IMR-90 (cell line): ENCODE measurements at regions not wholly inside any gene's neighbourhood (a gene's known extent, or its start where the extent isn't known, plus 50 kb on each side); places are given as distances from the start of the nearest gene placed in this dataset.

Experiments
- ATAC-seq: fragments of 200-7000 bp; cut with Tn5 transposase; 2 replicates; pipeline ENCODE4 v1.9.1; 2020; ENCODE audit warnings: low read depth, mild to moderate bottlenecking, moderate library complexity
- BruUV-seq: library from RNA; stranded (reverse); fragments of 400-500 nt; replicated peaks from 2 replicates; lab custom pipeline; 2021; lab: Mats Ljungman, UMichigan
- CTCF ChIA-PET: fragments of 300-600 bp; formaldehyde crosslinking; extraction: SDS; loops from one replicate; lab custom pipeline; 2021; ENCODE audit warnings: antibody characterized with exemption; lab: Yijun Ruan, JAX
- POLR2A ChIA-PET: fragments of 300-600 bp; sonication (Branson Sonifier 250); formaldehyde crosslinking; loops from one replicate; lab custom pipeline; 2022; ENCODE audit warnings: antibody characterized with exemption; ENCODE audit not compliant: unreplicated experiment; lab: Charles Lee
- DNase-seq: peaks from one replicate; pipeline ENCODE4 v3.0.0; 2013
- H2AFZ ChIP-seq: replicated peaks from 2 replicates; pipeline ENCODE3; 2013; ENCODE audit warnings: low read length, mild to moderate bottlenecking; ENCODE audit not compliant: poor library complexity
- H2AK5ac ChIP-seq: 2 replicates; pipeline ENCODE4 v1.6.1; 2013; ENCODE audit warnings: low read depth, low read length, inconsistent platforms
- H2AK9ac ChIP-seq: replicated peaks from 2 replicates; pipeline ENCODE3; 2013; ENCODE audit warnings: mild to moderate bottlenecking, low read depth, low read length, moderate library complexity; ENCODE audit not compliant: poor library complexity
- H2BK120ac ChIP-seq: 2 replicates; pipeline ENCODE4 v1.6.1; 2013; ENCODE audit warnings: low read depth, low read length, inconsistent platforms
- H2BK15ac ChIP-seq: 3 replicates; pipeline ENCODE4 v1.6.1; 2013; ENCODE audit warnings: low read depth, low read length, inconsistent platforms
- H2BK20ac ChIP-seq: 2 replicates; pipeline ENCODE4 v1.6.1; 2013; ENCODE audit warnings: low read depth, mild to moderate bottlenecking, inconsistent platforms, low read length, moderate library complexity
- H2BK5ac ChIP-seq: 2 replicates; pipeline ENCODE4 v1.6.1; 2013; ENCODE audit warnings: mild to moderate bottlenecking, low read depth, low read length, inconsistent platforms; ENCODE audit not compliant: poor library complexity, severe bottlenecking
- H3K14ac ChIP-seq: replicated peaks from 2 replicates; pipeline ENCODE4 v1.6.1; 2013; ENCODE audit warnings: low read depth, low read length, inconsistent platforms
- H3K18ac ChIP-seq: 2 replicates; pipeline ENCODE4 v1.6.1; 2013; ENCODE audit warnings: low read depth, low read length, control low read depth
- H3K23ac ChIP-seq: 2 replicates; pipeline ENCODE4 v1.6.1; 2013; ENCODE audit warnings: low read depth, low read length, inconsistent platforms
- H3K27ac ChIP-seq: 2 replicates; pipeline ENCODE4 v1.5.1; 2013; ENCODE audit warnings: mild to moderate bottlenecking, control low read depth, low read length; ENCODE audit not compliant: insufficient read depth
- H3K27me3 ChIP-seq: 2 replicates; pipeline ENCODE4 v1.6.1; 2013; ENCODE audit warnings: low read length; ENCODE audit not compliant: control insufficient read depth, insufficient read depth
- H3K36me3 ChIP-seq: 2 replicates; pipeline ENCODE4 v1.6.1; 2013; ENCODE audit warnings: low read length, mixed read lengths; ENCODE audit not compliant: control insufficient read depth, insufficient read depth
- H3K4ac ChIP-seq: 2 replicates; pipeline ENCODE4 v1.6.1; 2013; ENCODE audit warnings: low read depth, low read length, inconsistent platforms
- H3K4me1 ChIP-seq: 2 replicates; pipeline ENCODE4 v1.6.1; 2013; ENCODE audit warnings: low read length, mixed read lengths; ENCODE audit not compliant: control insufficient read depth, insufficient read depth
- H3K4me2 ChIP-seq: 2 replicates; pipeline ENCODE4 v1.6.1; 2013; ENCODE audit warnings: low read depth, mild to moderate bottlenecking, control low read depth, low read length, moderate library complexity
- H3K4me3 ChIP-seq: 2 replicates; pipeline ENCODE4 v1.5.1; 2013; ENCODE audit warnings: low read depth, mild to moderate bottlenecking, control low read depth, low read length, moderate library complexity; ENCODE audit not compliant: insufficient read depth
- H3K56ac ChIP-seq: 2 replicates; pipeline ENCODE4 v1.6.1; 2013; ENCODE audit warnings: low read length, inconsistent platforms; ENCODE audit not compliant: insufficient read depth; ENCODE audit errors: extremely low read depth
- H3K79me1 ChIP-seq, 2 experiments: 2 replicates each; pipeline ENCODE4 v1.6.1; 2013; ENCODE audit warnings: low read length in 2 of 2, inconsistent platforms in 1 of 2, low read depth in 1 of 2
- H3K9ac ChIP-seq: 2 replicates; pipeline ENCODE4 v1.6.1; 2013; ENCODE audit warnings: low read depth, low read length, control low read depth
- H3K9me1 ChIP-seq: 2 replicates; pipeline ENCODE4 v1.6.1; 2013; ENCODE audit warnings: low read length, inconsistent platforms; ENCODE audit not compliant: insufficient read depth
- H3K9me3 ChIP-seq: 2 replicates; pipeline ENCODE4 v1.6.1; 2013; ENCODE audit warnings: low read length; ENCODE audit not compliant: control insufficient read depth, insufficient read depth
- H4K20me1 ChIP-seq: 2 replicates; pipeline ENCODE4 v1.6.1; 2013; ENCODE audit warnings: low read length, inconsistent platforms; ENCODE audit not compliant: insufficient read depth
- H4K5ac ChIP-seq: 2 replicates; pipeline ENCODE4 v1.6.1; 2013; ENCODE audit warnings: mild to moderate bottlenecking, low read depth, low read length, control low read depth
- H4K8ac ChIP-seq, 2 experiments: 2 replicates each; pipeline ENCODE4 v1.6.1; 2013; ENCODE audit warnings: low read depth in 2 of 2, low read length in 2 of 2, control low read depth in 1 of 2, inconsistent platforms in 1 of 2
- H4K91ac ChIP-seq: 2 replicates; pipeline ENCODE4 v1.6.1; 2013; ENCODE audit warnings: low read depth, low read length, inconsistent platforms; ENCODE audit not compliant: insufficient read depth
- BHLHE40 ChIP-seq: fragments of 150-350 bp; IDR thresholded peaks from 2 replicates; pipeline ENCODE4 v1.6.1; 2016; ENCODE audit warnings: mild to moderate bottlenecking, low read depth, low read length
- CEBPB ChIP-seq: IDR thresholded peaks from 2 replicates; pipeline ENCODE4 v1.6.1; 2012; ENCODE audit warnings: low read depth, low read length, improper control_type of control experiment
- CHD1 ChIP-seq: IDR thresholded peaks from 2 replicates; pipeline ENCODE4 v1.6.1; 2012; ENCODE audit warnings: low read depth, low read length, improper control_type of control experiment
- MAZ ChIP-seq: IDR thresholded peaks from 2 replicates; pipeline ENCODE4 v1.6.1; 2012; ENCODE audit warnings: low read depth, mild to moderate bottlenecking, low read length, improper control_type of control experiment, moderate library complexity, borderline replicate concordance
- NFE2L2 ChIP-seq: fragments of 150-350 bp; IDR thresholded peaks from 2 replicates; pipeline ENCODE4 v1.6.1; 2016; ENCODE audit warnings: low read depth, mild to moderate bottlenecking, low read length
- RAD21 ChIP-seq: IDR thresholded peaks from 2 replicates; pipeline ENCODE4 v1.6.1; 2012; ENCODE audit warnings: low read length, improper control_type of control experiment
- RCOR1 ChIP-seq: IDR thresholded peaks from 2 replicates; pipeline ENCODE4 v1.6.1; 2012; ENCODE audit warnings: mild to moderate bottlenecking, low read length, improper control_type of control experiment; ENCODE audit not compliant: insufficient replicate concordance
- RFX5 ChIP-seq: IDR thresholded peaks from 2 replicates; pipeline ENCODE4 v1.8.0; 2012; ENCODE audit warnings: low read depth, mild to moderate bottlenecking, low read length, moderate library complexity
- SMC3 ChIP-seq: fragments of 150-350 bp; IDR thresholded peaks from 2 replicates; pipeline ENCODE4 v1.6.1; 2016; ENCODE audit warnings: low read depth, mild to moderate bottlenecking, antibody characterized with exemption, low read length, moderate library complexity
- USF2 ChIP-seq: fragments of 150-350 bp; IDR thresholded peaks from 2 replicates; pipeline ENCODE4 v1.6.1; 2017; ENCODE audit warnings: mild to moderate bottlenecking, antibody characterized with exemption, low read length, low read depth
- whole genome bisulfite sequencing, 2 experiments: methylation state at CpG; one replicate each; pipeline versions ENCODE4 v1.1.5 to v1.1.7; 2013; ENCODE audit warnings: missing lambda C conversion rate in 2 of 2; ENCODE audit not compliant: insufficient read length in 1 of 2; ENCODE audit errors: extremely low coverage in 2 of 2; 5-methylcytosine and 5-hydroxymethylcytosine counted together
- dilution Hi-C: fragments of 300-500 bp; cut with HindIII; formaldehyde crosslinking; loops from one replicate; pipeline ENCODE4 v1.14.3; 2018; ENCODE audit warnings: low sequenced_read_pairs; ENCODE audit not compliant: unreplicated experiment
- in situ Hi-C: fragments of 300-500 bp; cut with MboI; formaldehyde crosslinking; loops from 3 replicates; pipeline ENCODE4 v1.14.3; 2019; ENCODE audit warnings: low sequenced_read_pairs, inconsistent platforms, mixed read lengths
- intact Hi-C: fragments of 100-400 bp; cut with micrococcal nuclease; formaldehyde crosslinking; loops from 2 replicates; pipeline ENCODE4 v1.10.0; 2022
- TF ChIP-seq, protein P1 (sequence below): fragments of 150-350 bp; IDR thresholded peaks from 2 replicates; pipeline ENCODE4 v1.6.1; 2016; ENCODE audit warnings: low read depth, mild to moderate bottlenecking, low read length, moderate library complexity, borderline replicate concordance
- TF ChIP-seq, protein P2 (sequence below): conservative IDR thresholded peaks from 2 replicates; pipeline ENCODE4 v1.5.1; 2012; ENCODE audit warnings: mild to moderate bottlenecking, low read depth, low read length, improper control_type of control experiment

GRCh38 chr18:60202708-60203107, 169.9 kb downstream of the MC4R start:
- Histone ChIP-seq H3K4me1 (no peaks in the 10 kb centered on the region), H3K14ac (no peak overlapping the region), H3K9me1 (no peaks in the 10 kb centered on the region), H2BK5ac (no peak overlapping the region), H4K5ac (no peak overlapping the region), H3K27me3 (no peaks in the 10 kb centered on the region), H3K9me3 (no peaks in the 10 kb centered on the region), H2BK15ac (no peak overlapping the region), H3K36me3 (no peaks in the 10 kb centered on the region), H4K20me1 (no peaks in the 10 kb centered on the region), H3K79me1 (no peaks in the 10 kb centered on the region), H4K8ac (no peak overlapping the region), H3K4me2 (no peak overlapping the region), H3K27ac (no peak overlapping the region), H3K23ac (no peak overlapping the region), H3K4me3 (no peak overlapping the region), H3K9ac (no peak overlapping the region), H3K56ac (no peak overlapping the region), H3K4ac (no peak overlapping the region), H3K18ac (no peak overlapping the region), H2AK9ac (no peak overlapping the region), H2BK20ac (no peak overlapping the region), H2BK120ac (no peak overlapping the region), H2AK5ac (no peak overlapping the region), H4K91ac (no peak overlapping the region), H2AFZ (no peak overlapping the region)
- intact Hi-C loops (no loop called here), dilution Hi-C loops (no loop called here), in situ Hi-C loops (no loop called here)
- TF ChIP-seq RFX5 = no peak
- TF ChIP-seq CEBPB = no peak
- TF ChIP-seq, protein P1, sequence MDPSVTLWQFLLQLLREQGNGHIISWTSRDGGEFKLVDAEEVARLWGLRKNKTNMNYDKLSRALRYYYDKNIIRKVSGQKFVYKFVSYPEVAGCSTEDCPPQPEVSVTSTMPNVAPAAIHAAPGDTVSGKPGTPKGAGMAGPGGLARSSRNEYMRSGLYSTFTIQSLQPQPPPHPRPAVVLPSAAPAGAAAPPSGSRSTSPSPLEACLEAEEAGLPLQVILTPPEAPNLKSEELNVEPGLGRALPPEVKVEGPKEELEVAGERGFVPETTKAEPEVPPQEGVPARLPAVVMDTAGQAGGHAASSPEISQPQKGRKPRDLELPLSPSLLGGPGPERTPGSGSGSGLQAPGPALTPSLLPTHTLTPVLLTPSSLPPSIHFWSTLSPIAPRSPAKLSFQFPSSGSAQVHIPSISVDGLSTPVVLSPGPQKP = no peak
- TF ChIP-seq RAD21 = no peak
- no peak for TF ChIP-seq MAZ
- TF ChIP-seq USF2 = no peak
- no peak for TF ChIP-seq BHLHE40
- TF ChIP-seq SMC3 = no peak
- TF ChIP-seq NFE2L2 = no peak
- TF ChIP-seq CHD1 = no peak
- TF ChIP-seq, protein P2, sequence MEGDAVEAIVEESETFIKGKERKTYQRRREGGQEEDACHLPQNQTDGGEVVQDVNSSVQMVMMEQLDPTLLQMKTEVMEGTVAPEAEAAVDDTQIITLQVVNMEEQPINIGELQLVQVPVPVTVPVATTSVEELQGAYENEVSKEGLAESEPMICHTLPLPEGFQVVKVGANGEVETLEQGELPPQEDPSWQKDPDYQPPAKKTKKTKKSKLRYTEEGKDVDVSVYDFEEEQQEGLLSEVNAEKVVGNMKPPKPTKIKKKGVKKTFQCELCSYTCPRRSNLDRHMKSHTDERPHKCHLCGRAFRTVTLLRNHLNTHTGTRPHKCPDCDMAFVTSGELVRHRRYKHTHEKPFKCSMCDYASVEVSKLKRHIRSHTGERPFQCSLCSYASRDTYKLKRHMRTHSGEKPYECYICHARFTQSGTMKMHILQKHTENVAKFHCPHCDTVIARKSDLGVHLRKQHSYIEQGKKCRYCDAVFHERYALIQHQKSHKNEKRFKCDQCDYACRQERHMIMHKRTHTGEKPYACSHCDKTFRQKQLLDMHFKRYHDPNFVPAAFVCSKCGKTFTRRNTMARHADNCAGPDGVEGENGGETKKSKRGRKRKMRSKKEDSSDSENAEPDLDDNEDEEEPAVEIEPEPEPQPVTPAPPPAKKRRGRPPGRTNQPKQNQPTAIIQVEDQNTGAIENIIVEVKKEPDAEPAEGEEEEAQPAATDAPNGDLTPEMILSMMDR = no peak
- TF ChIP-seq RCOR1 = no peak
- ChIA-PET POLR2A (no interaction called here), CTCF (no interaction called here)
- ATAC-seq = no peak
- no peak for DNase-seq
- WGBS, 2 experiments = 70% methylated on average over 1 of the region's 1 CpG; no CpG with 5 or more reads in 1 of the 2 experiments
- no TSS peak for BruUV-seq
